OCI-LY3 (cell line): ENCODE measurements at regions not wholly inside any gene's neighbourhood (a gene's known extent, or its start where the extent isn't known, plus 50 kb on each side); places are given as distances from the start of the nearest gene placed in this dataset.

Source experiments
- H2AFZ ChIP-seq: fragments of 200-600, 300-600 bp; shearing (Covaris generic); 2 replicates; pipeline ENCODE4 v1.6.0; 2014; ENCODE audit warnings: antibody characterized with exemption, low read depth, low read length
- H3K27ac ChIP-seq: fragments of 200-600, 300-600 bp; sonication (generic); 2 replicates; pipeline ENCODE4 v1.5.1; 2014; ENCODE audit warnings: mild to moderate bottlenecking, low read length, moderate library complexity, mixed read lengths
- H3K27me3 ChIP-seq: fragments of 200-600, 300-600 bp; sonication (generic); 2 replicates; pipeline ENCODE4 v1.6.1; 2014; ENCODE audit warnings: low read depth, low read length, mixed read lengths
- H3K36me3 ChIP-seq: fragments of 200-600, 300-600 bp; sonication (generic); replicated peaks from 2 replicates; pipeline ENCODE3; 2014; ENCODE audit warnings: low read depth, low read length, mixed read lengths
- H3K4me1 ChIP-seq: fragments of 300-600, 200-600 bp; sonication (generic); 2 replicates; pipeline ENCODE4 v1.6.1; 2014; ENCODE audit warnings: low read length, mixed read lengths
- H3K4me2 ChIP-seq: fragments of 200-600, 300-600 bp; sonication (generic); 2 replicates; pipeline ENCODE4 v1.6.1; 2014; ENCODE audit warnings: low read length, mixed read lengths
- H3K4me3 ChIP-seq: fragments of 300-600, 200-600 bp; sonication (generic); 2 replicates; pipeline ENCODE4 v1.5.1; 2014; ENCODE audit warnings: antibody characterized with exemption, mild to moderate bottlenecking, low read length, moderate library complexity
- H3K79me2 ChIP-seq: fragments of 300-600, 200-600 bp; shearing (Covaris generic); 2 replicates; pipeline ENCODE4 v1.6.1; 2014; ENCODE audit warnings: mild to moderate bottlenecking, low read length, mixed read lengths
- H3K9ac ChIP-seq: fragments of 300-600, 200-600 bp; shearing (Covaris generic); 2 replicates; pipeline ENCODE4 v1.6.0; 2014; ENCODE audit warnings: mild to moderate bottlenecking, low read length, moderate library complexity
- H3K9me3 ChIP-seq: fragments of 200-600, 300-600 bp; shearing (Covaris generic); 2 replicates; pipeline ENCODE4 v1.6.1; 2014; ENCODE audit warnings: low read length, mixed read lengths; ENCODE audit not compliant: insufficient read depth
- H4K20me1 ChIP-seq: fragments of 200-600, 300-600 bp; sonication (generic); 2 replicates; pipeline ENCODE4 v1.6.1; 2016; ENCODE audit warnings: low read length, mixed read lengths; ENCODE audit not compliant: insufficient read depth
- EZH2phosphoT487 ChIP-seq: fragments of 200-600 bp; shearing (Covaris generic); IDR thresholded peaks from 2 replicates; pipeline ENCODE4 v1.6.1; 2018; ENCODE audit warnings: antibody characterized with exemption, mixed run types, low read depth
- TF ChIP-seq, protein P1 (sequence below): fragments of 200-600, 300-600 bp; sonication (generic); IDR thresholded peaks from 2 replicates; pipeline ENCODE4 v1.5.1; 2014; ENCODE audit warnings: antibody characterized with exemption, low read length, low read depth

DNA sequence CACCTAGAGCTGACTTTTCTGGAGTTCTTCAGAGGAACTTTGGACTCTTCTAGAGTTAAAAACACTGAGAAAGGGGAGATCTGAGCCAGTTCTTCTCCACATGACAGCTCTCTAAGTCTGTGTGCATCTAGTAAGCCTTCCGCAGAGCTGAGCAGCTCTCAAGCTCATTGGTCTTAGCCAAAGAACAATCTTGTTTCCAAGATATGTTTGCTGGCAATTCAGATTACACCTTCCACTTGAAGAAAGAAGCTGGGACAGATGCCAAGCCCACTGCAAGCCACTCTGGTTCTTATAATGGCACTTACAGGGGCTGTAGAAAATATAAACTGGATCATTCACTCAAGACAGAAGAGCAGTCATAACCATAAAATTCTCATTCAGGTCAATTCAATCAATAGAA is 134.1 kb upstream of the TOX3 start:
- H3K4me1 ChIP-seq = no peaks in the 10 kb centered on the region

DNA sequence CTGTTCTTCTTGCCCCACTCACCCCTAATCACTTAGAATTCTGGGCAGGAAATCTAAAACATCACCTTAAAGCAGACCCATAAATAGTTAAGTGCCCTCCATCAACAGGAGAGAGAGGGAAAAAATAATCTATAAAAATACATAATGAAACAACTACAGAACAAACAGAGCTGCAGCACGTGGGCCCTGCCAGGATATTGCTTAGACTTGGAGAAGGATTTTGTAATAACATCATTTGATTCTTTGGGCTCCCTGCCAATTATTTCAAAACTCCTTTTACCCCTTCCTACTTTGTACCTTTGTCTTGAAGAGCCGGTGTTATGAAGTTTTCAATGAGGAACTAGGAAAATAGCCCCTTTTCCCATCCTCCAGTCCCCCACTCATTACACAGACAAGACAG is 130.6 kb upstream of the TOX3 start:
- no peaks in the 10 kb centered on the region for H3K4me1 ChIP-seq
- H2AFZ ChIP-seq = no peak overlapping the region
- no peaks in the 10 kb centered on the region for H3K79me2 ChIP-seq
- no peak for TF ChIP-seq EZH2phosphoT487
- TF ChIP-seq, protein P1, sequence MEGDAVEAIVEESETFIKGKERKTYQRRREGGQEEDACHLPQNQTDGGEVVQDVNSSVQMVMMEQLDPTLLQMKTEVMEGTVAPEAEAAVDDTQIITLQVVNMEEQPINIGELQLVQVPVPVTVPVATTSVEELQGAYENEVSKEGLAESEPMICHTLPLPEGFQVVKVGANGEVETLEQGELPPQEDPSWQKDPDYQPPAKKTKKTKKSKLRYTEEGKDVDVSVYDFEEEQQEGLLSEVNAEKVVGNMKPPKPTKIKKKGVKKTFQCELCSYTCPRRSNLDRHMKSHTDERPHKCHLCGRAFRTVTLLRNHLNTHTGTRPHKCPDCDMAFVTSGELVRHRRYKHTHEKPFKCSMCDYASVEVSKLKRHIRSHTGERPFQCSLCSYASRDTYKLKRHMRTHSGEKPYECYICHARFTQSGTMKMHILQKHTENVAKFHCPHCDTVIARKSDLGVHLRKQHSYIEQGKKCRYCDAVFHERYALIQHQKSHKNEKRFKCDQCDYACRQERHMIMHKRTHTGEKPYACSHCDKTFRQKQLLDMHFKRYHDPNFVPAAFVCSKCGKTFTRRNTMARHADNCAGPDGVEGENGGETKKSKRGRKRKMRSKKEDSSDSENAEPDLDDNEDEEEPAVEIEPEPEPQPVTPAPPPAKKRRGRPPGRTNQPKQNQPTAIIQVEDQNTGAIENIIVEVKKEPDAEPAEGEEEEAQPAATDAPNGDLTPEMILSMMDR = no peak
- H3K9me3 ChIP-seq = no peaks in the 10 kb centered on the region
- no peak overlapping the region for H3K4me3 ChIP-seq
- no peaks in the 10 kb centered on the region for H4K20me1 ChIP-seq
- no peak overlapping the region for H3K4me2 ChIP-seq
- no peaks in the 10 kb centered on the region for H3K36me3 ChIP-seq
- no peak overlapping the region for H3K9ac ChIP-seq
- no peaks in the 10 kb centered on the region for H3K27me3 ChIP-seq
- no peak overlapping the region for H3K27ac ChIP-seq

More for the DNA sequence above, 134.1 kb upstream of the TOX3 start:
- H4K20me1 ChIP-seq = no peaks in the 10 kb centered on the region
- no peak overlapping the region for H3K9ac ChIP-seq
- H3K4me2 ChIP-seq = no peak overlapping the region
- no peaks in the 10 kb centered on the region for H3K79me2 ChIP-seq
- H3K27ac ChIP-seq = no peak overlapping the region
- TF ChIP-seq, protein P1 = no peak
- H3K9me3 ChIP-seq = no peaks in the 10 kb centered on the region
- no peaks in the 10 kb centered on the region for H3K27me3 ChIP-seq
- H3K4me3 ChIP-seq = no peak overlapping the region
- no peaks in the 10 kb centered on the region for H3K36me3 ChIP-seq
- no peak overlapping the region for H2AFZ ChIP-seq

DNA sequence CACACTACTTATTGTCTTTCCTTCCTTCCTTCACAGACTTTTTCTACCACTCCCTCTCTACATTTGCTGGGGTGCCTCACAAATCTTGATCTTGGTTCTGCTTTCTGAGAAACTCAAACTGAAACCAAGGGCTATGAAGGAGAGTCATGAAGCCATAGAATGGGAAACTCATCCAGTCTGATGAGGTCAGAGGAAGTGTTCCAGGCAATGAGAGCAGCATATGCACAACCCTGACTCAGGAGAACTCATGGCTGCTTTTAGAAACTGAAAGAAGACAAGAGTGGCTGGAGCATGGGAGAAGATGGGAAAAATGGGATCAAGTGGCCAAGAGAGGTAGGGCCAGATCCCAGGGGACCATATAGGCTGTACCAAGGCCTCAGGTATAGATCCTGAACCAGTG is 130.0 kb upstream of the TOX3 start:
- TF ChIP-seq, protein P1 = no peak
- no peak for TF ChIP-seq EZH2phosphoT487
- Histone ChIP-seq H3K9me3 (no peaks in the 10 kb centered on the region), H3K79me2 (no peaks in the 10 kb centered on the region)

DNA sequence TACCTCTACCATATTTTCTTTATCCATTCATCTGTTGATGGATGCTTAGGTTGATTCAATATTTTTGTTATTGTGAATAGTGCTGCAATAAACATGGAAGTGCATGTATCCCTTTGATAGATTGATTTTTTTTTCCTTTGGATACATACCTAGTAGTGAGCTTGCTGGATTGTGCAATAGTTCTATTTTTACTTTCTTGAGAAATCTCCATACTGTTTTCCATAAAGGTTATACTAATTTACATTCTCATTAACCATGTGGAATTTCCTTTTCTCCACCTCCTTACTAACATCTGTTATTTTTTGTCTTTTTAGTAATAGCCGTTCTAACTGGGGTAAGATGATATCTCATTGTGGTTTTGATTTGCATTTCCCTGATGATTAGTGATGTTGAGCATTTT is 124.6 kb upstream of the TOX3 start:
- TF ChIP-seq, protein P1 = no peak
- no peak for TF ChIP-seq EZH2phosphoT487
- no peaks in the 10 kb centered on the region for H3K9me3 ChIP-seq
- H2AFZ ChIP-seq = no peak overlapping the region
- H3K36me3 ChIP-seq = no peaks in the 10 kb centered on the region
- no peaks in the 10 kb centered on the region for H3K79me2 ChIP-seq
- no peaks in the 10 kb centered on the region for H4K20me1 ChIP-seq
- no peak overlapping the region for H3K27ac ChIP-seq
- H3K9ac ChIP-seq = no peak overlapping the region
- H3K4me3 ChIP-seq = no peak overlapping the region
- H3K4me1 ChIP-seq = no peaks in the 10 kb centered on the region
- H3K27me3 ChIP-seq = no peaks in the 10 kb centered on the region
- no peak overlapping the region for H3K4me2 ChIP-seq

More for the DNA sequence above, 130.0 kb upstream of the TOX3 start:
- no peak overlapping the region for H3K9ac ChIP-seq
- no peaks in the 10 kb centered on the region for H3K36me3 ChIP-seq
- no peaks in the 10 kb centered on the region for H4K20me1 ChIP-seq
- H3K4me1 ChIP-seq = no peaks in the 10 kb centered on the region
- no peak overlapping the region for H3K27ac ChIP-seq
- no peak overlapping the region for H3K4me2 ChIP-seq
- no peak overlapping the region for H2AFZ ChIP-seq
- no peak overlapping the region for H3K4me3 ChIP-seq
- H3K27me3 ChIP-seq = no peaks in the 10 kb centered on the region
